Right atrium auricular region (tissue), 2 donors: ENCODE measurements at regions not wholly inside any gene's neighbourhood (a gene's known extent, or its start where the extent isn't known, plus 50 kb on each side); places are given as distances from the start of the nearest gene placed in this dataset.
A peak's percentile ranks its signal among the peaks of the same experiment; 100 is the strongest.

Source experiments
- DNase-seq: peaks from one replicate; pipeline ENCODE4 v3.0.0-alpha.2; 2019; ENCODE audit warnings: low spot score
- H3K27ac ChIP-seq, 2 donors: fragments of 200-600 bp; sonication (generic); 1 replicate in 1 of 2; 2 replicates in 1 of 2; pipeline ENCODE4 v1.5.1; 2016 to 2019
- H3K27me3 ChIP-seq, 2 donors: fragments of 200-600 bp; sonication (generic); one replicate each; pipeline versions ENCODE4 v1.5.1 to v1.6.0; 2017 to 2019
- H3K36me3 ChIP-seq: fragments of 200-600 bp; sonication (generic); one replicate; pipeline ENCODE4 v1.5.1; 2016
- H3K4me1 ChIP-seq, 2 donors: fragments of 200-600 bp; sonication (generic); one replicate each; pipeline versions ENCODE4 v1.5.1 to v1.6.0; 2017 to 2019
- H3K4me3 ChIP-seq, 2 donors: fragments of 200-600 bp; sonication (generic); 1 replicate in 1 of 2; 2 replicates in 1 of 2; pipeline ENCODE4 v1.5.1; 2017 to 2019; ENCODE audit warnings: mild to moderate bottlenecking in 1 of 2, moderate library complexity in 1 of 2
- H3K9me3 ChIP-seq, 2 donors: fragments of 200-600 bp; sonication (generic); one replicate each; pipeline ENCODE4 v1.5.1; 2019
- TF ChIP-seq, protein P1 (sequence below), 2 donors: fragments of 200-600 bp; sonication (generic); IDR thresholded peaks; one replicate each; pipeline ENCODE4 v1.5.1; 2019; ENCODE audit warnings: antibody characterized with exemption in 2 of 2

DNA sequence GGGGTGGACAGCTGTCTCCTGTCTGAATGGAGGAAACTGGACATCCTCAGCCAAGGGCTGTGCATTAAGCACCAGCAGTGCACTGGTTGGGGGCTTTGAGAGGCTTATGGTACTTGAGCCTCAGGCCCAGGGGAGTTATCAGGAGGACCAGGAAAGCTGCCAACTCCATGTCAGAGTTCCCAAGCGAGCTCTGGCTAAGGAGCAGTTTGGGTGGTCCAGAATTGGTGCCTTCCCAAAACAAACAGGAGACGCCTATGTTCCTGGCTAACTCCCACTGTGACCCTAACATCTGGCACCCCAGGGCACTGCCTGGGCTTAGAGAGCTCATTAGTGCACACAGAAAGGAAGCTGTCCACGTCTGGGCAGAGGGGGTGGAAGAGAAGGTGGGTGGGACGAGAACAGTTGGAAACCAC, 408.6 kb upstream of the NPVF start:
- no peak for DNase-seq
- Histone ChIP-seq H3K36me3 (no peaks in the 10 kb centered on the region), H3K27me3 (no peaks in the 10 kb centered on the region), H3K9me3 (no peaks in the 10 kb centered on the region), H3K27ac (peak overlapping the region; percentile 62 to 66), H3K4me1 (peaks cover 0 to 31% of the 10 kb centered on the region in 2 donors), H3K4me3 (no peak overlapping the region)
- TF ChIP-seq, protein P1, sequence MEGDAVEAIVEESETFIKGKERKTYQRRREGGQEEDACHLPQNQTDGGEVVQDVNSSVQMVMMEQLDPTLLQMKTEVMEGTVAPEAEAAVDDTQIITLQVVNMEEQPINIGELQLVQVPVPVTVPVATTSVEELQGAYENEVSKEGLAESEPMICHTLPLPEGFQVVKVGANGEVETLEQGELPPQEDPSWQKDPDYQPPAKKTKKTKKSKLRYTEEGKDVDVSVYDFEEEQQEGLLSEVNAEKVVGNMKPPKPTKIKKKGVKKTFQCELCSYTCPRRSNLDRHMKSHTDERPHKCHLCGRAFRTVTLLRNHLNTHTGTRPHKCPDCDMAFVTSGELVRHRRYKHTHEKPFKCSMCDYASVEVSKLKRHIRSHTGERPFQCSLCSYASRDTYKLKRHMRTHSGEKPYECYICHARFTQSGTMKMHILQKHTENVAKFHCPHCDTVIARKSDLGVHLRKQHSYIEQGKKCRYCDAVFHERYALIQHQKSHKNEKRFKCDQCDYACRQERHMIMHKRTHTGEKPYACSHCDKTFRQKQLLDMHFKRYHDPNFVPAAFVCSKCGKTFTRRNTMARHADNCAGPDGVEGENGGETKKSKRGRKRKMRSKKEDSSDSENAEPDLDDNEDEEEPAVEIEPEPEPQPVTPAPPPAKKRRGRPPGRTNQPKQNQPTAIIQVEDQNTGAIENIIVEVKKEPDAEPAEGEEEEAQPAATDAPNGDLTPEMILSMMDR (IDR thresholded peaks at IDR 0.05), result no peak

DNA sequence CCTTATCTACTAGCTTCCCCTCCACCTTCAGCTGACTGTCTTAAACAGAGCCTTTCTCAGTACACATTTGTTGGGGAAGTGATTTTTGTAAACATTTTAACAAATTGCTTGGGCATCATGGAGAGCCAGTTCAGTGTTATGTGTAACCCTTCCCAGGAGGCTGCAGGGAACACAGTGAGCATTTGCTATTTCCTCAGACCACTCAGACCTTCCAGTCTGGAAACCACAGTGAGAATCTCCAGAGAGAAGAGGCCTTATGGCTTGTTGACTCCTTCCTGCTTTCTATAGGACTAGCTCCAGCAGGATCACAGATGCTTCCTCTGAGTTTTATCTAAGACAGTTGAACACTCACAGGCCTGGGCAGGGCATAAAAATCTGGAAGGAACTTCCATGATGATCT, 409.8 kb upstream of the NPVF start:
- Histone ChIP-seq H3K4me3 (no peak overlapping the region), H3K27me3 (no peaks in the 10 kb centered on the region), H3K4me1 (peaks cover 0 to 31% of the 10 kb centered on the region in 2 donors), H3K27ac (peak overlapping the region; percentile 13 to 66), H3K9me3 (no peaks in the 10 kb centered on the region), H3K36me3 (no peaks in the 10 kb centered on the region)
- DNase-seq, result no peak
- TF ChIP-seq, protein P1 (IDR thresholded peaks at IDR 0.05), result no peak

DNA sequence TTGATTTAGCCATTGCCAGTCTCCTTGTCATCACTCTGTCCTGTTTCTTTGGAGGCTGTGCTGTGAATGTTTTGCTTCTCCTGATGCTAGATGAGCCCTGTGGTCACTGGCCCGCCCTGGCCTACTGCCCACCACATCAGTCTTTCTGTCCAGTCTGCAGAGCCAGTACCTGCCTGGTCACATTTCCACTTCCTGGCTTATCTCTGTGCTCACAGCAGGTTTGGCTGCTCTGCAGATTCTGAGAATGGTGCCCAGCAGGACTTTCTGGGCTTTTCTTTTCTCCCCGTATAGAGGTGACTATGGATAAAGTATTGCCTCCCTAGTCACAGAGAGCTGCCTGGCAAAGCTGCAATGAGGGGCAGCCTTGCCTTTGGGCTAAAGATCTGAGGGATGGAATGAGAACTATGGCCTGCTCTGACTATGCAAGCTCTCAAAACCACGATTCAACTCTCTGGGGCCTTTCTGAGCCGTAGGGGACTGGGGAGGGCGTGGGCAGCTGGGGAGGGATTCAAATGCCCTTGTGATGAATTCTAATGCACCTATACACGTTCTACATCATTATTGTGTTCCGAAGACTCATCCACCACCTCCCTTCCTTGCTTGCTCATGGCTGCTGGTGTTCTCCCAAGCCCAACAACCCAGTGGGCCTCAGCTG, 410.4 kb upstream of the NPVF start:
- Histone ChIP-seq H3K27me3 (no peaks in the 10 kb centered on the region), H3K36me3 (no peaks in the 10 kb centered on the region), H3K4me3 (no peak overlapping the region), H3K27ac (peak overlapping the region; percentile 13 to 66), H3K4me1 (peaks cover 0 to 31% of the 10 kb centered on the region in 2 donors), H3K9me3 (no peaks in the 10 kb centered on the region)
- DNase-seq, result no peak
- TF ChIP-seq, protein P1 (IDR thresholded peaks at IDR 0.05), result no peak

DNA sequence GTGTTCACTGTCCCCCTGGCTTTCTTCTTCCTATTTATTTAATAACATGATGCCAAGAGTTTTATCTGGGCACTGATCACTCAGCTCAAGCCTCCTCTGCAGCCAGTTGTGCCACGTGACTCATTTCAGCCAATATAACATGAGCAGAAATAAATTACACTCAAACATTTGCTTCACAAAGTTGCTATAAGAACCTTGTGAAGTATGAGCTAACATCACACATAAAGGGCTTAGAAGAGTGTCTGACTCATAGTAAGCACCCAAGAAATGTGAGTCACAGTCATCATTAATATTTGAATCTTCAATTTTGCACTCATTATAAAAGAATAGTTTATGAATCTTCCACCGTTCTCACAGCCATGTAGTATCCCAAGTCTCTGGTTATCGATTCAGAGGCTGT, 414.6 kb upstream of the NPVF start:
- no peaks in the 10 kb centered on the region for H3K36me3 ChIP-seq
- TF ChIP-seq, protein P1 (IDR thresholded peaks at IDR 0.05), result no peak
- no peaks in the 10 kb centered on the region for H3K9me3 ChIP-seq
- H3K4me3 ChIP-seq, result no peak overlapping the region
- peaks cover 0 to 10% of the 10 kb centered on the region in 2 donors for H3K4me1 ChIP-seq
- H3K27ac ChIP-seq, result no peak overlapping the region
- DNase-seq, result no peak
- H3K27me3 ChIP-seq, result no peaks in the 10 kb centered on the region

DNA sequence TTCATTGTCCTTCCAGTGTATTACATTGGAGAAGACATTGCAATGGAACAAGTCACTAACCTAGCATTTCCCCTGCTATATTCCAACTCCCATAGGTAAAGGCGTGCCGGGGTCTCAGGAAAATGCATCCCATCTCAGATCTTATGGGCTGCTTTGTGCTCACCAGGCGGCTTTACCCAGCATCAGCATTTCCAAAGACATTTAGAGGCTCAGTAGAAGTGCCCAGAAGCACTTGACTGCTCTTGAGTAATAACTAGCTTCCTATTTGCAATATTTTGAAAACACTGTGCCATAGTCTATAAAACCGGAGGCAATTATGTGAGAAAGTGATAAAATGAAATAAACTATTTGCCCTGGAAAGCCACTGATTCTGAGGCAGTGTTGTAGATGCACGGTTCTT, 415.0 kb upstream of the NPVF start:
- Histone ChIP-seq H3K27me3 (no peaks in the 10 kb centered on the region), H3K4me1 (peaks cover 0 to 6% of the 10 kb centered on the region in 2 donors), H3K27ac (no peak overlapping the region), H3K9me3 (no peaks in the 10 kb centered on the region), H3K4me3 (no peak overlapping the region), H3K36me3 (no peaks in the 10 kb centered on the region)
- TF ChIP-seq, protein P1 (IDR thresholded peaks at IDR 0.05), result no peak
- DNase-seq, result no peak
